ENCODE measurements at regions not wholly inside any gene's neighbourhood (a gene's known extent, or its start where the extent isn't known, plus 50 kb on each side); places are given as distances from the start of the nearest gene placed in this dataset.

DNA sequence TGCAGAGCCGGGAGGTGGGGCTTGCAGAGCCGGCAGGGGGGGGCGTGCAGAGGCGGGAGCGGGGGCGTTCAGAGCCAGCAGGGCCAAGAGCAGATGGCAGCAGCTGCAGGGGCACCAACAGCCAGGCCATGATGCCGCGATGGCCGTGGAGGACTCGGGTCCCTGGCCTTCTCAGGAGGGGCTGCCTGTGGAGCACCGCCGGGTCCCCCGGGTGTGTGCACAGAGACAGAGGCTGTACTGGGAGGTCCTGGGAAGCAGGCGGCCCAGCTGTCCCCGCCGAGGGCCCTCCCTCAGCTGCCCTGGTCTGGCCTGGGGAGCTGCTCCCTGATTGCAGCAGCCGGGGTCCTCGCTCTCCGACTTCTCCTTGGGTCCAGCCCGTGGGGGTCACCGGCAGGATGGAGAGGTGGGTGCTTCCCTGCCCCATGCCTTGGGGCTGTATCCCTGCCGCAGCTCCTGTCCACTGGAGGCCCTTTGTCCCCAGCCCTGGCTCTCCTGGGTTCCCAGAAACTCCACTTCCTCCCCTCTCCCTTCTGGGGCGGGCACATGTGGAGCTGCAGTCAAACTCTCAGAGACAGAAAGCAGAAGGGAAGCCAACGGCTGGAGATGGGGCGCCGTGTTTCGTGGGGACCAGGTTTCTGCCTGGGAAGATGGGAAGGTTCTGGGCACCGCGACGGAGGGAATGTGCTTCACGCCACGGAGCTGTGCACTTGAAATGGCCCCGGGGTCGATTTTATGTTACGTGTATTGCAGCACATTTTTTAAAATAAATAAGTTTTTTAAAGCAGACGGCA is 75.8 kb upstream of the GALNT9 start:
- no peak overlapping the region for H3K4me3 ChIP-seq (ENCODE audit: low read length in 2 of 2)
- whole genome bisulfite sequencing, result 74% methylated on average over 36 of the region's 36 CpGs
- H3K27me3 ChIP-seq (ENCODE audit: control insufficient read depth in 2 of 2, insufficient read depth in 1 of 2, low read length in 1 of 2), result peaks cover 3 to 46% of the 10 kb centered on the region in 2 donors
- no peak overlapping the region for H3K27ac ChIP-seq (ENCODE audit: low read depth in 1 of 2, low read length in 1 of 2)
- H3K9me3 ChIP-seq (ENCODE audit: control insufficient read depth in 2 of 2, insufficient read depth in 1 of 2, low read length in 1 of 2), result no peaks in the 10 kb centered on the region
- H3K4me1 ChIP-seq (ENCODE audit: control insufficient read depth in 2 of 2, insufficient read depth in 2 of 2, low read length in 2 of 2), result no peaks in the 10 kb centered on the region
- H3K36me3 ChIP-seq (ENCODE audit: control insufficient read depth in 2 of 2, insufficient read depth in 2 of 2, low read length in 1 of 2), result no peaks in the 10 kb centered on the region
- no peak for DNase-seq (ENCODE audit: low read depth in 6 of 9, low spot score in 9 of 9)

DNA sequence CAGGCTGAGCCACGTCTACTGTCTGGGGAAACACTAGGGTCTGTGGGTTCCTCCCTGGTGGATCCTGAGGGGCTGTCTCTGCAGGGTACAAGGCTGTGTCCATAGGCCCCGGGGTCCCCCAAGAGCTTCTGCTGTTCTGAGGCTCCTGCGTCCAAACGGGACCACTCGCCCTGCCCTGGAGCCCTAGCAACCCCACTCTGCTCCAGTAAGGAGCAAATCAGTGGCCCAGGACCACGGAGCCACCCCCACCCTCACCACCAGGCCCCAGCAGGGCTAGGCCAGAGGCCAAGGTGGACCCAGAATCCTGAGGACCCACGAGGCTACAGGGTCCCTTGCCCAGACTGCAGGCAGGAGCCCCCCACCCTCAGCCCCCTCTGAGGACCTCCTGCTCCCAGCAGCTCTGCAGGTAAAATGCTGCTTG is 75.1 kb upstream of the GALNT9 start:
- peaks cover 3 to 53% of the 10 kb centered on the region in 2 donors for H3K27me3 ChIP-seq (ENCODE audit: control insufficient read depth in 2 of 2, insufficient read depth in 1 of 2, low read length in 1 of 2)
- WGBS, result 89% methylated on average over 7 of the region's 7 CpGs
- no peak overlapping the region for H3K27ac ChIP-seq (ENCODE audit: low read depth in 1 of 2, low read length in 1 of 2)
- H3K36me3 ChIP-seq (ENCODE audit: control insufficient read depth in 2 of 2, insufficient read depth in 2 of 2, low read length in 1 of 2), result no peaks in the 10 kb centered on the region
- no peak for DNase-seq (ENCODE audit: low read depth in 6 of 9, low spot score in 9 of 9)
- H3K4me3 ChIP-seq (ENCODE audit: low read length in 2 of 2), result no peak overlapping the region
- H3K9me3 ChIP-seq (ENCODE audit: control insufficient read depth in 2 of 2, insufficient read depth in 1 of 2, low read length in 1 of 2), result no peaks in the 10 kb centered on the region
- H3K4me1 ChIP-seq (ENCODE audit: control insufficient read depth in 2 of 2, insufficient read depth in 2 of 2, low read length in 2 of 2), result no peaks in the 10 kb centered on the region

DNA sequence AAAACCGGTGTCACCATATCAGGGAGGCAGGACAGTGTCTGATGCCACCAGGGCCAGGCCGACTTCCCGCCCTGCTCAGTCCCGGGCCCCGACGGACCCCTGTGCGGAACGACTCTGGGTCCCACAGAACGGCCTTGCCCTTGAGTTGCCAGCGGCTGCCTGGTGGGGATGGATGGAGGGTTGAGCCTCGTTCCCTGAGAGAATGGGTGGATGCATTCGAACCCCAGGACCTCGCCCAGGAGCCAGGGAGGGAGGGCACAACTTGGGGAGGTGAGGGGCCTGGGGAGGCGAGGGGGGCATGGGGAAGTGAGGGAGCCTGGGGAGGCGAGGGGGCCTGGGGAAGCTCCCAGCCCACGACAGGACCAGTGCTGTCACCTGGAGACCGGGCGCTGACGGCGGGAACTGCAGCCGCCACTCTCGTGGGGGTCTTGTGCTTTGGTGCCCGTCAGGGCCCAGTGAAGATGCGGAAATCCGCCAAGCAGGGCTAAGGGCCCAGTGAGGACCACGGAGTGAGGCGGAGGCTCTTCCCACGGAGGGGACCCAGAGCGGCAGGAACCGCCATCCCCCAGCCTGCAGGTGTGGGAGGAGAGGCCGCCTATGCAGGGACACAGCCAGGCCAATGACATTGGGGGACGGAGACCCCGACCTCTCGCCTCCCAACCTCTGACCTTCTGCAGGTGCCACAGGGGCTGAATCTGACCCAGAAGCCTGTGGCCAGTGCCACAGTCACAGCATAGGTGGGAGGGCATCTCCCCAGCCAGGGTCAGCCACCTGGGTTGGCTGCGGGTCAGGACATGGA is 74.4 kb upstream of the GALNT9 start:
- no peaks in the 10 kb centered on the region for H3K36me3 ChIP-seq (ENCODE audit: control insufficient read depth in 2 of 2, insufficient read depth in 2 of 2, low read length in 1 of 2)
- WGBS, result 84% methylated on average over 35 of the region's 35 CpGs
- peaks cover 3 to 59% of the 10 kb centered on the region in 2 donors for H3K27me3 ChIP-seq (ENCODE audit: control insufficient read depth in 2 of 2, insufficient read depth in 1 of 2, low read length in 1 of 2)
- H3K4me1 ChIP-seq (ENCODE audit: control insufficient read depth in 2 of 2, insufficient read depth in 2 of 2, low read length in 2 of 2), result no peaks in the 10 kb centered on the region
- H3K27ac ChIP-seq (ENCODE audit: low read depth in 1 of 2, low read length in 1 of 2), result no peak overlapping the region
- no peak for DNase-seq (ENCODE audit: low read depth in 6 of 9, low spot score in 9 of 9)
- no peaks in the 10 kb centered on the region for H3K9me3 ChIP-seq (ENCODE audit: control insufficient read depth in 2 of 2, insufficient read depth in 1 of 2, low read length in 1 of 2)
- no peak overlapping the region for H3K4me3 ChIP-seq (ENCODE audit: low read length in 2 of 2)

DNA sequence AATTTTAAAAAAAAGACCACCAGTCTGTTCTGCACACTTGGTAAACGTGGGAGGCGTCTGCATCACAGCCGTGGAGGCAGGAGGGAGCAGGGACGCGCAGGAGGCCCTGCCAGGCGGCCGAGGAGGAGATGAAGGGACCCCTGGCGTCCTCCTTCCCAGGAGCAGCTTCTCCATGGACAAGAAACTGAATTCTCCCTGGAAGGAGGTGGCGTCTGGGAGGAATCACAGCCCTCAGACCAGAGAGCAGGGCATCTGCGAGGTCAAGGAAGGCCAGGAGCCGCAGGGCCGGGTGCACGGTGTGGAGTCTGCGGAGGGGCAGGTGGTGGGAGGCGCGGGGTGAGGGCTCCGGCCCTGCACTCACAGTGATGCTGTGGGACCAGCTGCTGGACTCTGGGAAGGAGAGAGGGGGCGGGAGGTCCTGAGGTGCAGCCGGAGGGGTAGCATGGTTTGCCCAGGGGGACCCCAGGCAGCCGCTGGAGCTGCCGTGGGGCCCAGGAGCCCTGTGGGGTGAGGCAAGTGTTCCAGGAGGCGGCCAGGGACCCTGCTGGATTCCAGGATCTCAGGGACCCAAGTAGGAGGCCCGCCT is 73.5 kb upstream of the GALNT9 start:
- peaks cover 3 to 68% of the 10 kb centered on the region in 2 donors for H3K27me3 ChIP-seq (ENCODE audit: control insufficient read depth in 2 of 2, insufficient read depth in 1 of 2, low read length in 1 of 2)
- H3K4me1 ChIP-seq (ENCODE audit: control insufficient read depth in 2 of 2, insufficient read depth in 2 of 2, low read length in 2 of 2), result no peaks in the 10 kb centered on the region
- no peaks in the 10 kb centered on the region for H3K9me3 ChIP-seq (ENCODE audit: control insufficient read depth in 2 of 2, insufficient read depth in 1 of 2, low read length in 1 of 2)
- DNase-seq (ENCODE audit: low read depth in 6 of 9, low spot score in 9 of 9), result no peak
- no peak overlapping the region for H3K27ac ChIP-seq (ENCODE audit: low read depth in 1 of 2, low read length in 1 of 2)
- H3K36me3 ChIP-seq (ENCODE audit: control insufficient read depth in 2 of 2, insufficient read depth in 2 of 2, low read length in 1 of 2), result no peaks in the 10 kb centered on the region
- H3K4me3 ChIP-seq (ENCODE audit: low read length in 2 of 2), result no peak overlapping the region
- WGBS, result 82% methylated on average over 23 of the region's 23 CpGs

DNA sequence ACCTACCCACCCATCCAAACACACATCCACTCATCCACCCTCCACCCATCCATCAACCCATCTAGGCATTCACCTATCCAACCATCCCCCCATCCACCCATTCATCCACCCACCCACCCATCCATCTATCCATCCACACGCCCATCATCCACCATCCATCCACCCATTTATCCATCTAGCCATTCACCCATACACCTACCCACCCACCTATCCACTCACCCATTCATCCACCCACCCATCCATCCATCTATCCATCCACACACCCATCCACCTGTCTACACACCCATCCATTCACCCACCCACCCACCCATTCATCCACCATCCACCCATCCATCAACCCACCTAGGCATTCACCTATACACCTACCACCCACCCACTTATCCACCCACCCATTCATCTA is 72.6 kb upstream of the GALNT9 start:
- DNase-seq (ENCODE audit: low read depth in 6 of 9, low spot score in 9 of 9), result no peak
- Histone ChIP-seq H3K9me3 (ENCODE audit: control insufficient read depth in 2 of 2, insufficient read depth in 1 of 2, low read length in 1 of 2) (no peaks in the 10 kb centered on the region), H3K36me3 (ENCODE audit: control insufficient read depth in 2 of 2, insufficient read depth in 2 of 2, low read length in 1 of 2) (no peaks in the 10 kb centered on the region), H3K27ac (ENCODE audit: low read depth in 1 of 2, low read length in 1 of 2) (no peak overlapping the region), H3K4me1 (ENCODE audit: control insufficient read depth in 2 of 2, insufficient read depth in 2 of 2, low read length in 2 of 2) (peaks cover 0 to 3% of the 10 kb centered on the region in 2 donors), H3K4me3 (ENCODE audit: low read length in 2 of 2) (no peak overlapping the region), H3K27me3 (ENCODE audit: control insufficient read depth in 2 of 2, insufficient read depth in 1 of 2, low read length in 1 of 2) (peaks cover 6 to 75% of the 10 kb centered on the region in 2 donors)
- 84% methylated on average over 1 of the region's 1 CpG for WGBS

DNA sequence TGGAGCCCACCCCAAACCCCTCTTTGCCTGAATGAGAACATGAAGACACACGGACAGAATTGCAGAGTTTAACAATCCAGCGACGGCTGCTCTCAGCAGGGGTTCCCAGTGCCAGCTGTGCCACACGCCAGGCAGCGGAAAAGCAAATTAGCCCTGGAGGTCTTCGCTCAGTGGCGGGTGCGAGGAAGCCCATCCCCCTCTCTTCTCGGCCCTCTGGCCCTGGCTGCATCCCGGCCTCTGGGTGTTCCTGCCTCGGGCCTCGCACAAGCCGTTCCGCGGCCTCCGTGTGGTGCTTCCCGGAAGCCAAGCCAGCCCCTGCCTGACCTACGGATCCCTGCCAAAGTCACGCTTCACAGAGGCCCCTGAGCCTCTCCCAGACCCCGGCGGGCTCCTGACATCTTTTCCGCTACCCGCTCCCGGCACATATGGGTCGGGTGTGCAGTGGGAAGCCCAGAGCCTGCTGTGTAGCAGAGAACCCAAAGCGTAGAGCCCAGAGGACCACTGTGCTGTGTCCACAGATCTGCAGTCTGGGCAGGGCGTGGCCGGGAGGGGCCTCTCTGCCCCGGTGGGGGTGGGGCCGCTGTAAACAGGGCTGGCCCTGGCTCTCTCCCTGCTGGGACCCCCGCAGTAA is 70.7 kb upstream of the GALNT9 start:
- no peak for DNase-seq (ENCODE audit: low read depth in 6 of 9, low spot score in 9 of 9)
- H3K4me3 ChIP-seq (ENCODE audit: low read length in 2 of 2), result no peak overlapping the region
- H3K36me3 ChIP-seq (ENCODE audit: control insufficient read depth in 2 of 2, insufficient read depth in 2 of 2, low read length in 1 of 2), result no peaks in the 10 kb centered on the region
- WGBS, result 39% methylated on average over 31 of the region's 31 CpGs
- no peaks in the 10 kb centered on the region for H3K9me3 ChIP-seq (ENCODE audit: control insufficient read depth in 2 of 2, insufficient read depth in 1 of 2, low read length in 1 of 2)
- no peak overlapping the region for H3K27ac ChIP-seq (ENCODE audit: low read depth in 1 of 2, low read length in 1 of 2)
- H3K27me3 ChIP-seq (ENCODE audit: control insufficient read depth in 2 of 2, insufficient read depth in 1 of 2, low read length in 1 of 2), result peaks cover 8 to 81% of the 10 kb centered on the region in 2 donors
- peaks cover 0 to 3% of the 10 kb centered on the region in 2 donors for H3K4me1 ChIP-seq (ENCODE audit: control insufficient read depth in 2 of 2, insufficient read depth in 2 of 2, low read length in 2 of 2)

DNA sequence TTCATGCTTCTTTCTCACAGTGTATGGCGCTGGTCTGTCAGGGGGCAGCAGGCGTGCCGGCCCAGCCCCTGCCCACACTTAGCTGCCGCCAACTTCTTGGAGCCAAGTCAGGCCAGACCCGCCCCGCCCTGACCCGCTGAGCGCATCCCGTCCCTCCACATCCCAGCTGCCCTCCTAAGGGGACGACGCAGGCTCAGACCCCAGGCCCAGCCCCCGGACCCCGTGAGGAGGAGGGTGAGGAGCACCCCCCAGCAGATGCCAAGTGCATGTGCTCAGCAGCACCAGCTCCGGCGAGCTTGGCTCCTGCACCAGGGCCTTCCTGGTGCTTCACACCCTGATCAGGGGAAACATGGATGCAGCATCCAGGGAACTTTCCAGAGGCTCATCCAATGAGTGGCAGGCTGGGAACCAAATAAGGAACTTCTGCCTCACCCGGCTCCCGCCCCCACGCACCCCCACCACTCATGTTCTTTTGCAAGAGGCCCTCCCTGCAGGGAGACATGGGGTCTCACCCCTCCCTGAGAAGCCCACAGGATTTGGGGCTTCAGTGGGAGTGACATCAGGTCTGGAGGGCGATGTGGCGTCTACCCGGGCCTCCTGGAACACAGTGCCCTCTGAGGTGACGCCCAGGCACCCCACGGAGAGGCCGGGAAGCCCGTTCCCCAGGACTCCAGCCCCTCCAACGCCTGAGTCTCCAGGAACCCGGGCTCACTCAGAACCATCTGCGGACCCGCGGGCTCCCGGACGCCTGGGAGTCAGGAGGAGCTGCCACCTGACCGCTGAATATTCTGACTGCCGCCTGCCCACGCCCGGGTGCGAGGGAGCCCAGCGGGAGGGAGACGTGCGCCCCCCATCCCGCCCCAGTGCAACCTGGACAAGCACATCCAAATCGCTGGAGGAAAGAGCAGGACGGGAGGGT is 70.0 kb upstream of the GALNT9 start:
- H3K4me1 ChIP-seq (ENCODE audit: control insufficient read depth in 2 of 2, insufficient read depth in 2 of 2, low read length in 2 of 2), result peaks cover 0 to 3% of the 10 kb centered on the region in 2 donors
- no peak overlapping the region for H3K27ac ChIP-seq (ENCODE audit: low read depth in 1 of 2, low read length in 1 of 2)
- no peak overlapping the region for H3K4me3 ChIP-seq (ENCODE audit: low read length in 2 of 2)
- H3K36me3 ChIP-seq (ENCODE audit: control insufficient read depth in 2 of 2, insufficient read depth in 2 of 2, low read length in 1 of 2), result no peaks in the 10 kb centered on the region
- no peak for DNase-seq (ENCODE audit: low read depth in 6 of 9, low spot score in 9 of 9)
- H3K9me3 ChIP-seq (ENCODE audit: control insufficient read depth in 2 of 2, insufficient read depth in 1 of 2, low read length in 1 of 2), result no peaks in the 10 kb centered on the region
- H3K27me3 ChIP-seq (ENCODE audit: control insufficient read depth in 2 of 2, insufficient read depth in 1 of 2, low read length in 1 of 2), result peaks cover 5 to 76% of the 10 kb centered on the region in 2 donors
- 84% methylated on average over 43 of the region's 43 CpGs for WGBS

DNA sequence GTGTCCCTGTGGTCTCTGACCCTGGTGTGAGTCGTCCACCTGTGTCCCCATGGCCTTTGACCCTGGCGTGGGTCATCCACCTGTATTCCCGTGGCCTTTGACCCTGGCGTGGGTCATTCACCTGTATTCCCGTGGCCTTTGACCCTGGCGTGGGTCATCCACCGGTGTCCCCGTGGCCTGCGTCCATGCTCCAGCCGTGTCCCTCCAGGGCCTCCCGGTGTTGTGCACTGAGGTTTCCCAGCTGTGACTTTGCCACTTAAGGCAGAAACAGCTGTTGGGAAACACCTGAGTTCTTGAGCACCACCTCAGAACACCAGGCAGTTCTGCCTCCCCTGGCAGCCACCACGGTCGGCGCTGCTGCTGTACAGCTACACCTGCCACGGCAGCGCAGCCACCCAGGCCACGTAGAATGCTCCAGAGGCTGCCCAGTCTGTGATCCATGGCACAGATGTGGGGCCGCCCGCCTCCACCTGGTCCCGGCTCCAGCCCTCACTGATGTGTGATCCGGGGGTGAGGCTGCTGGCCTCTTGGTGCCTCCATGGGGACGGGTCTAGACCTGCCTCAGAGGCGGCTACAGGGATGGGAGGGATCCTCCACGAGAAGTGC is 69.1 kb upstream of the GALNT9 start:
- DNase-seq (ENCODE audit: low read depth in 6 of 9, low spot score in 9 of 9), result no peak
- Histone ChIP-seq H3K27ac (ENCODE audit: low read depth in 1 of 2, low read length in 1 of 2) (no peak overlapping the region), H3K9me3 (ENCODE audit: control insufficient read depth in 2 of 2, insufficient read depth in 1 of 2, low read length in 1 of 2) (no peaks in the 10 kb centered on the region), H3K27me3 (ENCODE audit: control insufficient read depth in 2 of 2, insufficient read depth in 1 of 2, low read length in 1 of 2) (peaks cover 5 to 79% of the 10 kb centered on the region in 2 donors), H3K36me3 (ENCODE audit: control insufficient read depth in 2 of 2, insufficient read depth in 2 of 2, low read length in 1 of 2) (no peaks in the 10 kb centered on the region), H3K4me1 (ENCODE audit: control insufficient read depth in 2 of 2, insufficient read depth in 2 of 2, low read length in 2 of 2) (peaks cover 0 to 3% of the 10 kb centered on the region in 2 donors), H3K4me3 (ENCODE audit: low read length in 2 of 2) (no peak overlapping the region)
- 91% methylated on average over 24 of the region's 24 CpGs for WGBS
